Naive thymus-derived CD4-positive, alpha-beta T cell (primary cell): ENCODE measurements at regions not wholly inside any gene's neighbourhood (a gene's known extent, or its start where the extent isn't known, plus 50 kb on each side); places are given as distances from the start of the nearest gene placed in this dataset.
"Not testable (repeated sequence)": the region's sequence is repeated elsewhere in the genome, so short reads cannot be mapped to it uniquely, and the experiment has no call there.

Source experiments
- ATAC-seq: fragments of 150-1000 bp; cut with Tn5 transposase; 2 replicates; pipeline ENCODE4 v1.10.0; 2021; ENCODE audit warnings: mild to moderate bottlenecking, moderate library complexity
- CTCF ChIA-PET: fragments of 350-600 bp; sonication (Branson Sonifier 250); formaldehyde crosslinking; loops from one replicate; lab custom pipeline; 2021; ENCODE audit warnings: antibody characterized with exemption; lab: Charles Lee
- POLR2A ChIA-PET: fragments of 350-600 bp; sonication (Branson Sonifier 250); formaldehyde crosslinking; loops from one replicate; lab custom pipeline; 2021; ENCODE audit warnings: antibody characterized with exemption, inconsistent platforms; lab: Charles Lee
- DNase-seq, 9 donors: peaks; one replicate each; pipeline versions ENCODE4 v3.0.0 to v3.0.0-alpha.2; 2020 to 2022; ENCODE audit warnings: mixed read lengths in 1 of 9
- H3K27ac ChIP-seq: one replicate; pipeline ENCODE4 v1.7.0; 2013; ENCODE audit warnings: mild to moderate bottlenecking, low read depth, low read length, moderate library complexity
- H3K27me3 ChIP-seq, 2 donors: one replicate each; pipeline ENCODE4 v1.7.0; 2013; ENCODE audit warnings: low read length in 2 of 2, mild to moderate bottlenecking in 2 of 2, moderate library complexity in 2 of 2; ENCODE audit not compliant: control insufficient read depth in 2 of 2, insufficient read depth in 2 of 2
- H3K36me3 ChIP-seq, 3 experiments: 1 replicate in 2 of 3; 2 replicates in 1 of 3; pipeline ENCODE4 v1.7.0; 2013; ENCODE audit warnings: low read length in 3 of 3, mild to moderate bottlenecking in 3 of 3, moderate library complexity in 1 of 3; ENCODE audit not compliant: insufficient read depth in 3 of 3, control insufficient read depth in 2 of 3
- H3K4me1 ChIP-seq, 2 donors: one replicate each; pipeline ENCODE4 v1.7.0; 2013; ENCODE audit warnings: low read length in 2 of 2, mild to moderate bottlenecking in 2 of 2, moderate library complexity in 1 of 2; ENCODE audit not compliant: control insufficient read depth in 2 of 2, insufficient read depth in 2 of 2
- H3K4me3 ChIP-seq: 2 replicates; pipeline ENCODE4 v1.7.0; 2013; ENCODE audit warnings: mild to moderate bottlenecking, low read length
- H3K9me3 ChIP-seq, 3 experiments: 1 replicate in 2 of 3; 2 replicates in 1 of 3; pipeline ENCODE4 v1.7.0; 2013; ENCODE audit warnings: low read length in 3 of 3; ENCODE audit not compliant: control insufficient read depth in 2 of 3
- H3K27ac Mint-ChIP-seq, 9 donors: one replicate each; pipeline ENCODE4 v1.8.0; 2020 to 2022; ENCODE audit warnings: mixed read lengths in 9 of 9, mild to moderate bottlenecking in 8 of 9, moderate library complexity in 5 of 9, inconsistent platforms in 2 of 9
- H3K27me3 Mint-ChIP-seq, 5 donors: one replicate each; pipeline ENCODE4 v1.8.0; 2021 to 2022; ENCODE audit warnings: mixed read lengths in 5 of 5, mild to moderate bottlenecking in 1 of 5
- H3K36me3 Mint-ChIP-seq, 5 donors: one replicate each; pipeline ENCODE4 v1.8.0; 2020 to 2022; ENCODE audit warnings: mixed read lengths in 5 of 5, mild to moderate bottlenecking in 3 of 5, inconsistent platforms in 1 of 5
- H3K4me1 Mint-ChIP-seq, 7 donors: one replicate each; pipeline ENCODE4 v1.8.0; 2020 to 2022; ENCODE audit warnings: mixed read lengths in 7 of 7, mild to moderate bottlenecking in 3 of 7, inconsistent platforms in 1 of 7
- H3K4me3 Mint-ChIP-seq, 10 donors: one replicate each; pipeline ENCODE4 v1.8.0; 2020 to 2022; ENCODE audit warnings: mild to moderate bottlenecking in 10 of 10, mixed read lengths in 10 of 10, moderate library complexity in 6 of 10, inconsistent platforms in 2 of 10
- H3K9me3 Mint-ChIP-seq, 11 donors: one replicate each; pipeline ENCODE4 v1.8.0; 2020 to 2022; ENCODE audit warnings: mixed read lengths in 11 of 11, mild to moderate bottlenecking in 4 of 11, inconsistent platforms in 1 of 11, moderate library complexity in 1 of 11
- intact Hi-C, 2 donors: fragments of 100-400 bp; cut with micrococcal nuclease; formaldehyde crosslinking; loops; one replicate each; pipeline ENCODE4 v1.15.1; 2023

- ChIA-PET POLR2A (no interaction called here), CTCF (no interaction called here)
- no peak overlapping the region for H3K27ac ChIP-seq
- no peaks in the 10 kb centered on the region for H3K27me3 ChIP-seq
- no peak overlapping the region for H3K4me3 Mint-ChIP-seq
- H3K4me1 ChIP-seq = no peaks in the 10 kb centered on the region
- intact Hi-C loops = no loop called here
- no peaks in the 10 kb centered on the region for H3K36me3 ChIP-seq
- peaks cover 3 to 18% (median 15%) of the 10 kb centered on the region in 5 donors for H3K27me3 Mint-ChIP-seq
- DNase-seq (no peak), ATAC-seq (no peak)
- H3K27ac Mint-ChIP-seq = no peak overlapping the region
- H3K4me1 Mint-ChIP-seq = no peaks in the 10 kb centered on the region
- H3K9me3 Mint-ChIP-seq = no peaks in the 10 kb centered on the region
- H3K4me3 ChIP-seq = no peak overlapping the region
- no peaks in the 10 kb centered on the region for H3K36me3 Mint-ChIP-seq
- no peaks in the 10 kb centered on the region for H3K9me3 ChIP-seq
These were observed 265.2 kb downstream of the QDPR start for GRCh38 chr4:17246656-17247055.

GRCh38 chr4:17241835-17242234 is 270.1 kb downstream of the QDPR start:
- DNase-seq (no peak), ATAC-seq (no peak)
- Histone ChIP-seq H3K4me3 (no peak overlapping the region), H3K4me1 (no peaks in the 10 kb centered on the region), H3K27ac (no peak overlapping the region), H3K9me3 (no peaks in the 10 kb centered on the region), H3K36me3 (no peaks in the 10 kb centered on the region), H3K27me3 (no peaks in the 10 kb centered on the region)
- intact Hi-C loops = no loop called here
- ChIA-PET CTCF (no interaction called here), POLR2A (no interaction called here)
- H3K4me1 Mint-ChIP-seq = no peaks in the 10 kb centered on the region
- peaks cover 4 to 23% (median 13%) of the 10 kb centered on the region in 5 donors for H3K27me3 Mint-ChIP-seq
- H3K27ac Mint-ChIP-seq = no peak overlapping the region
- no peak overlapping the region for H3K4me3 Mint-ChIP-seq
- no peaks in the 10 kb centered on the region for H3K9me3 Mint-ChIP-seq
- H3K36me3 Mint-ChIP-seq = no peaks in the 10 kb centered on the region

DNA sequence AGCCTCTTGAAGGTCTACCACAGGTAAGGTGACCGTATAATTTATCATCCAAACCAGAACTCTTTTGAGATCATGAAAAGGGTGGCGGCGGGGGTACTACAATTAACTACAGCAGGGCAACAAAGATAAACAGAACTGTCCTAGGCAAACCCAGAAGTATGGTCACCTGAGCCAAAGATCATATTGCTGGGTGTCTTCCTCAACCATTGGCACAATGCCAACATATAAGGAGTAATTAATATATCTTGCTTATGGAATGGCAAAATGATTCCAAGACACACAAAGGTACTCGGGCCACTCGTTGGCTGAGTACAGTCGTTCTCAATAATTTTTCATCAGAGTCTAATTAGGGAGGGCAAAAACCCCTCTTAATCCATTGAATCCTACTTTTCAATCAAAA is 273.3 kb downstream of the QDPR start:
- intact Hi-C loops = no loop called here
- CTCF ChIA-PET = no interaction called here
- Mint-ChIP-seq H3K4me1 (no peaks in the 10 kb centered on the region), H3K4me3 (no peak overlapping the region), H3K27ac (no peak overlapping the region), H3K27me3 (peaks cover 4 to 11% (median 10%) of the 10 kb centered on the region in 5 donors), H3K36me3 (no peaks in the 10 kb centered on the region), H3K9me3 (no peaks in the 10 kb centered on the region)
- no peaks in the 10 kb centered on the region for H3K27me3 ChIP-seq
- no peaks in the 10 kb centered on the region for H3K36me3 ChIP-seq
- H3K27ac ChIP-seq = no peak overlapping the region
- no peak for ATAC-seq
- no peaks in the 10 kb centered on the region for H3K9me3 ChIP-seq
- DNase-seq = no peak
- H3K4me3 ChIP-seq = no peak overlapping the region
- H3K4me1 ChIP-seq = no peaks in the 10 kb centered on the region
- POLR2A ChIA-PET = no interaction called here

DNA sequence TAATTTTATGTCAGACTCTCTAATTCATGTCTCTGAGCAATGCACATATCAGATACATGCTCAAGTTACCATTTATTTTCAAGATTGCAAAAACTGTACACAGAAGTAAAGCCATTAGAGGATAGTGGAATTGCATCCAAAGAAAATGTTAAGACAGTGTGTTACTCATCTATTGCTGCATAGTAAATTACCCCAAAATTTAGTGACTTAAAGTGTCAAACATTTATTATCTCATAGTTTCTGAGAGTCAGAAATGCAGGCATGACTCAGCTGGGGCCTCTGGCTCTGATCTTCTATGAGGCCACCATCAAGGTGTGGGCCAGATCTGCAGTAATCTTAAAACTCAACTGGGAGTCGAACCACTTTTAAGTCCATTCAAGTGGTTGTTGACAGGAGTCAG is 275.2 kb downstream of the QDPR start:
- DNase-seq = no peak
- Histone ChIP-seq H3K4me1 (no peaks in the 10 kb centered on the region), H3K4me3 (no peak overlapping the region), H3K27ac (no peak overlapping the region), H3K27me3 (no peaks in the 10 kb centered on the region), H3K9me3 (no peaks in the 10 kb centered on the region), H3K36me3 (no peaks in the 10 kb centered on the region)
- intact Hi-C loops = no loop called here
- no peak for ATAC-seq
- Mint-ChIP-seq H3K4me3 (no peak overlapping the region), H3K27ac (no peak overlapping the region), H3K9me3 (peaks cover 0 to 1% (median 0%) of the 10 kb centered on the region in 11 donors), H3K27me3 (peaks cover 4 to 19% (median 14%) of the 10 kb centered on the region in 5 donors), H3K36me3 (no peaks in the 10 kb centered on the region), H3K4me1 (no peaks in the 10 kb centered on the region)
- ChIA-PET CTCF (no interaction called here), POLR2A (no interaction called here)

GRCh38 chr4:17234678-17235077 is 277.2 kb downstream of the QDPR start:
- H3K27ac Mint-ChIP-seq = no peak overlapping the region
- ChIA-PET POLR2A (no interaction called here), CTCF (no interaction called here)
- H3K9me3 ChIP-seq = no peaks in the 10 kb centered on the region
- H3K27me3 Mint-ChIP-seq = peaks cover 0 to 21% (median 18%) of the 10 kb centered on the region in 5 donors
- no peaks in the 10 kb centered on the region for H3K4me1 ChIP-seq
- DNase-seq (no peak), ATAC-seq (no peak)
- no peaks in the 10 kb centered on the region for H3K36me3 ChIP-seq
- no peak overlapping the region for H3K4me3 Mint-ChIP-seq
- no peaks in the 10 kb centered on the region for H3K4me1 Mint-ChIP-seq
- H3K4me3 ChIP-seq = no peak overlapping the region
- H3K9me3 Mint-ChIP-seq = peaks cover 0 to 1% (median 0%) of the 10 kb centered on the region in 11 donors
- no peaks in the 10 kb centered on the region for H3K27me3 ChIP-seq
- intact Hi-C loops = no loop called here
- H3K36me3 Mint-ChIP-seq = no peaks in the 10 kb centered on the region
- no peak overlapping the region for H3K27ac ChIP-seq

- Mint-ChIP-seq H3K27ac (no peak overlapping the region), H3K36me3 (no peaks in the 10 kb centered on the region), H3K4me3 (no peak overlapping the region), H3K4me1 (no peaks in the 10 kb centered on the region), H3K9me3 (peaks cover 0 to 5% (median 1%) of the 10 kb centered on the region in 11 donors), H3K27me3 (peaks cover 0 to 26% (median 17%) of the 10 kb centered on the region in 5 donors)
- Histone ChIP-seq H3K27me3 (no peaks in the 10 kb centered on the region), H3K4me1 (no peaks in the 10 kb centered on the region), H3K9me3 (no peaks in the 10 kb centered on the region), H3K27ac (no peak overlapping the region), H3K4me3 (no peak overlapping the region), H3K36me3 (no peaks in the 10 kb centered on the region)
- CTCF ChIA-PET = no interaction called here
- intact Hi-C loops = no loop called here
- DNase-seq = no peak
- ATAC-seq = no peak
- POLR2A ChIA-PET = no interaction called here
These were observed 279.2 kb downstream of the QDPR start for GRCh38 chr4:17232566-17233253.

- H3K4me1 Mint-ChIP-seq, H3K9me3 Mint-ChIP-seq, H3K27ac ChIP-seq, H3K4me1 ChIP-seq, CTCF ChIA-PET, H3K4me3 ChIP-seq, H3K9me3 ChIP-seq, POLR2A ChIA-PET, ATAC-seq, intact Hi-C loops, H3K4me3 Mint-ChIP-seq, H3K36me3 ChIP-seq, H3K27me3 ChIP-seq, H3K36me3 Mint-ChIP-seq, H3K27ac Mint-ChIP-seq, DNase-seq: not testable (repeated sequence)
- H3K27me3 Mint-ChIP-seq = peaks cover 0 to 26% (median 14%) of the 10 kb centered on the region in 5 donors
These were observed 279.9 kb downstream of the QDPR start for GRCh38 chr4:17231880-17232475.
